ENCODE measurements at regions not wholly inside any gene's neighbourhood (a gene's known extent, or its start where the extent isn't known, plus 50 kb on each side); places are given as distances from the start of the nearest gene placed in this dataset.

DNA sequence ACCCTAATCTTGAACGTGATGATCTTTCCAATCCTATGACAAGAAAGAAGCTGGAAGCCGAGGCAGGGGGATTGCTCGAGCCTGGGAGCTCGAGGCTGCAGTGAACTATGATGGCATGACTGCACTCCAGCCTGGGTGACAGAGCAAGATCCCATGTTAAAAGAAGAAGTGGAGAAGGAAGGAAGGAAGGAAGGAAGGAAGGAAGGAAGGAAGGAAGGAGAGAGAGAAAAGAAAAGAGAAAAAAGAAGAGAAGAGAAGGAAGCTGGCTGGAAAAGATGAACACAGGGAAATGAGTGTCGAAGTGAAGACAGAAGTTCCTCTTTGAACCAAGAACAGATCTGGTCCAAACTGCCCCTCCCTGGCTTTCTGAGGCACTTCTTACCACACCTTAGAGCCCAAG is 100.5 kb upstream of the PRNP start:
- ATAC-seq, result no peak
- TF ChIP-seq, protein P1, sequence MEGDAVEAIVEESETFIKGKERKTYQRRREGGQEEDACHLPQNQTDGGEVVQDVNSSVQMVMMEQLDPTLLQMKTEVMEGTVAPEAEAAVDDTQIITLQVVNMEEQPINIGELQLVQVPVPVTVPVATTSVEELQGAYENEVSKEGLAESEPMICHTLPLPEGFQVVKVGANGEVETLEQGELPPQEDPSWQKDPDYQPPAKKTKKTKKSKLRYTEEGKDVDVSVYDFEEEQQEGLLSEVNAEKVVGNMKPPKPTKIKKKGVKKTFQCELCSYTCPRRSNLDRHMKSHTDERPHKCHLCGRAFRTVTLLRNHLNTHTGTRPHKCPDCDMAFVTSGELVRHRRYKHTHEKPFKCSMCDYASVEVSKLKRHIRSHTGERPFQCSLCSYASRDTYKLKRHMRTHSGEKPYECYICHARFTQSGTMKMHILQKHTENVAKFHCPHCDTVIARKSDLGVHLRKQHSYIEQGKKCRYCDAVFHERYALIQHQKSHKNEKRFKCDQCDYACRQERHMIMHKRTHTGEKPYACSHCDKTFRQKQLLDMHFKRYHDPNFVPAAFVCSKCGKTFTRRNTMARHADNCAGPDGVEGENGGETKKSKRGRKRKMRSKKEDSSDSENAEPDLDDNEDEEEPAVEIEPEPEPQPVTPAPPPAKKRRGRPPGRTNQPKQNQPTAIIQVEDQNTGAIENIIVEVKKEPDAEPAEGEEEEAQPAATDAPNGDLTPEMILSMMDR (IDR thresholded peaks at IDR 0.05 in 4 of 5, conservative IDR thresholded peaks at IDR 0.05 in 1 of 5), result no peak
- TF ChIP-seq POLR2A (IDR thresholded peaks at IDR 0.05), result no peak
- Histone ChIP-seq H3K27me3 (no peaks in the 10 kb centered on the region), H3K27ac (no peak overlapping the region), H3K4me1 (no peaks in the 10 kb centered on the region), H3K9me3 (no peaks in the 10 kb centered on the region), H3K4me3 (no peak overlapping the region), H3K36me3 (no peaks in the 10 kb centered on the region)
- in situ Hi-C loops (cut with MboI; ENCODE audit: low sequenced_read_pairs in 4 of 4), result loop anchor here in 3 of 4 donors (25.0 kb wide), 2 partner anchors 323 to 473 kb away; no protein-coding TSS in a partner anchor
- DNase-seq, result no peak
- intact Hi-C loops (cut with DNase I; ENCODE audit: low total_unique reads), result no loop called here

DNA sequence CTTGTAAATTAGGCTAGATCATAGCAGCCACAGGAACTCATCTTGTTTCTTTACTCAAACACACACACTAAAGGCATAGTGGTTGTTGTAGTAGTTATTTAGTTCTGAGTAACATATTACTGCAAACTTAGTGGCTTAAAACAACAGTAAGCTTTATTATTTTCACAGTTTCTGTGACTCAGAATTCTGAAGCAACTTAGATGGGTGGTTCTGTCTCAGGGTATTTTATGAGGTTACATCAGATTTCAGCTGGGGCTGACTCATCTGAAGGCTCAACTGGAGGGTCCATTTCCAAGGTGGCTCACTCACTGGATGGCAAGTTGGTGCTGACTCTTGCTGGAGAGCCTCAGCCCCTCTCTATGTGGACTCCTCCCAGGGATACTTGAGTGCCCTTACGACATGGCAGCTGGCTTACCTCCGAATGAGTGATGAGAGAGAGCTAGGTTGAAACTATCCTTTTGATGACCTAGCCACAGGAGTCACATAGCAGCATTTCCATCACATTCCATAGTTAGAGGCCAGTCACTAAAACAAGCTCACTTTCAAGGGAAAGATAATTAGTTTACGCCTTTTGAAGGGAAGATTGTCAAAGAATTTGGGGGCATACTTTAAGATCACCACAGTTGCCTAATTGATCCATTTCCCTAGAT is 101.0 kb upstream of the PRNP start:
- no peak for ATAC-seq
- Histone ChIP-seq H3K9me3 (no peaks in the 10 kb centered on the region), H3K27me3 (no peaks in the 10 kb centered on the region), H3K4me3 (no peak overlapping the region), H3K4me1 (no peaks in the 10 kb centered on the region), H3K36me3 (no peaks in the 10 kb centered on the region), H3K27ac (no peak overlapping the region)
- intact Hi-C loops (cut with DNase I; ENCODE audit: low total_unique reads) (no loop called here), in situ Hi-C loops (cut with MboI; ENCODE audit: low sequenced_read_pairs in 4 of 4) (loop anchor here in 3 of 4 donors (25.0 kb wide), 2 partner anchors 323 to 473 kb away; no protein-coding TSS in a partner anchor)
- no peak for TF ChIP-seq POLR2A (IDR thresholded peaks at IDR 0.05)
- TF ChIP-seq, protein P1 (IDR thresholded peaks at IDR 0.05 in 4 of 5, conservative IDR thresholded peaks at IDR 0.05 in 1 of 5), result no peak
- no peak for DNase-seq

DNA sequence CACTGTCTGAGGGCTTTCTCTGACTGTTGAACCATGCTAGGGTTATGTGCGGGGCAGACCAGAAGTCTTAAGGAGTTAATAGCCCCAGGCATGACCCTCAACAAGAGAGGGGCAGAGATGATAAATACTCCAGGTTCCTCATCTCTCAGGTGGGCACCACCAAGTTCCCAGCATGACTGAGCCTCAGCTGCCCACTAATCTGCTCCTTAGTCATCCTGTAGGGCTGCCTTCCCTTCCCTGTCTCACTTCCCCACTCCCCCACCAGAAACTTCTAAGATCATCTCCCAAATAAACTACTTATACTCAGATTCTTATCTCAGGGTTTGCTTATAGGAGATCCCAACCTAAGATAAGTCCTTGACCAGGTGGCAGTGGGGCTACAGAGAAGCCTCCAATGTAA is 101.7 kb upstream of the PRNP start:
- no peak for TF ChIP-seq POLR2A (IDR thresholded peaks at IDR 0.05)
- TF ChIP-seq, protein P1 (IDR thresholded peaks at IDR 0.05 in 4 of 5, conservative IDR thresholded peaks at IDR 0.05 in 1 of 5), result no peak
- in situ Hi-C loops (cut with MboI; ENCODE audit: low sequenced_read_pairs in 4 of 4) (loop anchor here in 3 of 4 donors (25.0 kb wide), 2 partner anchors 322 to 472 kb away; no protein-coding TSS in a partner anchor), intact Hi-C loops (cut with DNase I; ENCODE audit: low total_unique reads) (no loop called here)
- H3K27ac ChIP-seq, result no peak overlapping the region
- H3K36me3 ChIP-seq, result no peaks in the 10 kb centered on the region
- no peaks in the 10 kb centered on the region for H3K4me1 ChIP-seq
- no peaks in the 10 kb centered on the region for H3K9me3 ChIP-seq
- ATAC-seq, result no peak
- no peak for DNase-seq
- H3K27me3 ChIP-seq, result no peaks in the 10 kb centered on the region
- H3K4me3 ChIP-seq, result no peak overlapping the region

DNA sequence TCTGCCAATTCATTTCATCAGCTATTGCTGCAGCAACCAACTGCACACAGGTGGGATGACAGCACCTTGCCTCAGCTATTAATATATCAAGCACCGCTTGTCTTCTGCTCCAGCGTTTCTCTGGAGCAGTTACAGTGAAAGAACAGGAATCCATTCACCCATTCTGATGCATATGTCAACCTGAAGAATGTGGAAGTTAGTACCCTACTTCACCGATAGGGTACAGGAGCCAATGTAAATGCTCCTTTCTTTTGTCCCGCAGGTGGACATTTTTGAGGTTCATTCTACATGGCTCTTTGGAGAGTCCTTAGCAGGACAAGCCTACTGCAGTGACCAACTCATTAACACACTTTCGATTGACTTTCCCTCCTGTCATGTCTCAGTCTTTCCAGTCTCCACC is 104.4 kb upstream of the PRNP start:
- peaks cover 0 to 3% (median 0%) of the 10 kb centered on the region in 3 donors for H3K27me3 ChIP-seq
- no peaks in the 10 kb centered on the region for H3K36me3 ChIP-seq
- H3K9me3 ChIP-seq, result no peaks in the 10 kb centered on the region
- TF ChIP-seq, protein P1 (IDR thresholded peaks at IDR 0.05 in 4 of 5, conservative IDR thresholded peaks at IDR 0.05 in 1 of 5), result no peak
- no peak for TF ChIP-seq POLR2A (IDR thresholded peaks at IDR 0.05)
- in situ Hi-C loops (cut with MboI; ENCODE audit: low sequenced_read_pairs in 4 of 4), result loop anchor here in 3 of 4 donors (25.0 kb wide), 2 partner anchors 320 to 470 kb away; no protein-coding TSS in a partner anchor
- no peak overlapping the region for H3K27ac ChIP-seq
- ATAC-seq (no peak), DNase-seq (no peak)
- H3K4me1 ChIP-seq, result no peaks in the 10 kb centered on the region
- no peak overlapping the region for H3K4me3 ChIP-seq
- intact Hi-C loops (cut with DNase I; ENCODE audit: low total_unique reads), result no loop called here

All from gastrocnemius medialis (tissue), 4 donors.